ENCODE measurements at regions not wholly inside any gene's neighbourhood (a gene's known extent, or its start where the extent isn't known, plus 50 kb on each side); places are given as distances from the start of the nearest gene placed in this dataset.

DNA sequence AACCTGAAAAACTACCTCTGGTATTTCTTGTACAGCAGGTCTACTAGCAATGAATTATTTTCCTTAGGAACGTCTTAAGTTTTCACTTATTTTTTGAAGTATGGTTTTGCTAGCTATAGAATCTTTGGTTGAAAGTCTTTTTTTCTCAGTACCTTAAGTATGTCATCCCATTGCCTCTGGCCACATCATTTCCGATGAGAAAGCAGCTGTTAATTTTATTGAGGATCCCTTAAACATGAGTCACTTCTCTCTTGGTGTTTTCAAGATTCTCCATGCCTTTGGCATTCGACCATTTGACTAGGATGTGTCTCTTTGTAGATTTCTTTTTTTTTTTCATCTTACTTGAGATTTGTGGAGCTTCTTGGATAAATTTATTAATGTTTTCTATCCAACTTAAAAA lies 803.8 kb upstream of the AMOT start:
- WGBS (ENCODE audit: insufficient coverage, low coverage, missing lambda C conversion rate) = 4% methylated on average over 3 of the region's 3 CpGs
- no peak for FAIRE-seq
- BruUV-seq (replicated peaks) = no TSS peak

DNA sequence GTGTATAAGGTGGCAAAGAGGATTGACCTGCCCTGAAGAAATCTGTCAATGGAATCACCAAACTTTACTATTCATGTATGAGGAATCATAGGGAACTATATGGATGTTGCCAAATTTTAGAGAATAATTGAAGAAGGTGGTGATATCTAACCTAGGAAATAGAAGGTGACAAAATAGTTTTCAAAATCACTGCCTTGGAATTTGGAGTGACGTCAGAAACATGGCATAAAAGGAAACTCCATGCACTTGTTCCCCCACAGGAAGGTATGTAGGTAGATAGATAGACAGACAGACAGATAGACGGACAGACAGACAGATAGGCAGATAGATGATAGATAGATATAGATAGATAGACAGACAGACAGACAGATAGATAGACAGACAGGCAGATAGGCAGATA lies 793.9 kb upstream of the AMOT start:
- H3K27me3 ChIP-seq (ENCODE audit: control insufficient read depth in 2 of 2, insufficient read depth in 2 of 2, low read length in 2 of 2) = no peaks in the 10 kb centered on the region
- no peak overlapping the region for H3K27ac ChIP-seq (ENCODE audit: extremely low read depth, low read depth, low read length)
- H4K20me1 ChIP-seq (replicated peaks; ENCODE audit: control insufficient read depth, insufficient read depth, low read length) = no peaks in the 10 kb centered on the region
- H2AFZ ChIP-seq (ENCODE audit: low read depth, low read length) = no peak overlapping the region
- intact Hi-C loops (cut with micrococcal nuclease) = no loop called here
- H3K4me1 ChIP-seq (replicated peaks in 1 of 2; ENCODE audit: control insufficient read depth in 2 of 2, insufficient read depth in 2 of 2, low read length in 2 of 2) = no peaks in the 10 kb centered on the region
- H3K4me2 ChIP-seq (ENCODE audit: insufficient read depth, low read length) = no peak overlapping the region
- H3K9me1 ChIP-seq (ENCODE audit: control insufficient read depth, insufficient read depth, low read length) = no peaks in the 10 kb centered on the region
- ATAC-seq (no peak), FAIRE-seq (no peak), DNase-seq (ENCODE audit: extremely low read depth in 1 of 4, low spot score in 3 of 4) (no peak)
- H3K79me2 ChIP-seq (ENCODE audit: control insufficient read depth, insufficient read depth, low read length) = no peaks in the 10 kb centered on the region
- no TSS peak for BruUV-seq (replicated peaks)
- no peak overlapping the region for H3K4me3 ChIP-seq
- no peaks in the 10 kb centered on the region for H3K9me3 ChIP-seq (replicated peaks; ENCODE audit: control insufficient read depth, insufficient read depth, low read depth, low read length)
- no peaks in the 10 kb centered on the region for H3K36me3 ChIP-seq (ENCODE audit: control insufficient read depth, insufficient read depth, low read length)
- POLR2A ChIA-PET = no interaction called here
- no peak overlapping the region for H3K9ac ChIP-seq (ENCODE audit: insufficient read depth in 1 of 2, low read depth in 2 of 2, low read length in 2 of 2)
- CTCF ChIA-PET (ENCODE audit: low intra/inter-chr PET ratio) = no interaction called here
- WGBS (ENCODE audit: insufficient coverage, low coverage, missing lambda C conversion rate) = 0% methylated on average over 2 of the region's 2 CpGs
- in situ Hi-C loops (cut with MboI) = no loop called here
- TF ChIP-seq, protein P1, sequence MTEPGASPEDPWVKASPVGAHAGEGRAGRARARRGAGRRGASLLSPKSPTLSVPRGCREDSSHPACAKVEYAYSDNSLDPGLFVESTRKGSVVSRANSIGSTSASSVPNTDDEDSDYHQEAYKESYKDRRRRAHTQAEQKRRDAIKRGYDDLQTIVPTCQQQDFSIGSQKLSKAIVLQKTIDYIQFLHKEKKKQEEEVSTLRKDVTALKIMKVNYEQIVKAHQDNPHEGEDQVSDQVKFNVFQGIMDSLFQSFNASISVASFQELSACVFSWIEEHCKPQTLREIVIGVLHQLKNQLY (CRISPR knock-in tag; conservative IDR thresholded peaks at IDR 0.05) = no peak
- TF ChIP-seq SMARCA5 (IDR thresholded peaks at IDR 0.05) (no peak), KAT7 (CRISPR knock-in tag; IDR thresholded peaks at IDR 0.05; ENCODE audit: borderline replicate concordance) (no peak), GABPB1 (CRISPR knock-in tag; IDR thresholded peaks at IDR 0.05) (no peak)
- TF ChIP-seq, protein P2, sequence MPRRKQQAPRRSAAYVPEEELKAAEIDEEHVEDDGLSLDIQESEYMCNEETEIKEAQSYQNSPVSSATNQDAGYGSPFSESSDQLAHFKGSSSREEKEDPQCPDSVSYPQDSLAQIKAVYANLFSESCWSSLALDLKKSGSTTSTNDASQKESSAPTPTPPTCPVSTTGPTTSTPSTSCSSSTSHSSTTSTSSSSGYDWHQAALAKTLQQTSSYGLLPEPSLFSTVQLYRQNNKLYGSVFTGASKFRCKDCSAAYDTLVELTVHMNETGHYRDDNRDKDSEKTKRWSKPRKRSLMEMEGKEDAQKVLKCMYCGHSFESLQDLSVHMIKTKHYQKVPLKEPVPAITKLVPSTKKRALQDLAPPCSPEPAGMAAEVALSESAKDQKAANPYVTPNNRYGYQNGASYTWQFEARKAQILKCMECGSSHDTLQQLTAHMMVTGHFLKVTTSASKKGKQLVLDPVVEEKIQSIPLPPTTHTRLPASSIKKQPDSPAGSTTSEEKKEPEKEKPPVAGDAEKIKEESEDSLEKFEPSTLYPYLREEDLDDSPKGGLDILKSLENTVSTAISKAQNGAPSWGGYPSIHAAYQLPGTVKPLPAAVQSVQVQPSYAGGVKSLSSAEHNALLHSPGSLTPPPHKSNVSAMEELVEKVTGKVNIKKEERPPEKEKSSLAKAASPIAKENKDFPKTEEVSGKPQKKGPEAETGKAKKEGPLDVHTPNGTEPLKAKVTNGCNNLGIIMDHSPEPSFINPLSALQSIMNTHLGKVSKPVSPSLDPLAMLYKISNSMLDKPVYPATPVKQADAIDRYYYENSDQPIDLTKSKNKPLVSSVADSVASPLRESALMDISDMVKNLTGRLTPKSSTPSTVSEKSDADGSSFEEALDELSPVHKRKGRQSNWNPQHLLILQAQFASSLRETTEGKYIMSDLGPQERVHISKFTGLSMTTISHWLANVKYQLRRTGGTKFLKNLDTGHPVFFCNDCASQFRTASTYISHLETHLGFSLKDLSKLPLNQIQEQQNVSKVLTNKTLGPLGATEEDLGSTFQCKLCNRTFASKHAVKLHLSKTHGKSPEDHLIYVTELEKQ (CRISPR knock-in tag; IDR thresholded peaks at IDR 0.05) = no peak

More for the DNA sequence above, 803.8 kb upstream of the AMOT start:
- ChIA-PET POLR2A (no interaction called here), CTCF (ENCODE audit: low intra/inter-chr PET ratio) (no interaction called here)
- H3K27me3 ChIP-seq (ENCODE audit: control insufficient read depth in 2 of 2, insufficient read depth in 2 of 2, low read length in 2 of 2) = no peaks in the 10 kb centered on the region
- no peak overlapping the region for H3K4me3 ChIP-seq
- no peaks in the 10 kb centered on the region for H3K9me1 ChIP-seq (ENCODE audit: control insufficient read depth, insufficient read depth, low read length)
- in situ Hi-C loops (cut with MboI) (no loop called here), intact Hi-C loops (cut with micrococcal nuclease) (no loop called here)
- no peaks in the 10 kb centered on the region for H3K4me1 ChIP-seq (replicated peaks in 1 of 2; ENCODE audit: control insufficient read depth in 2 of 2, insufficient read depth in 2 of 2, low read length in 2 of 2)
- TF ChIP-seq MCM5 (IDR thresholded peaks at IDR 0.05; ENCODE audit: low read depth) = no peak
- no peak overlapping the region for H3K9ac ChIP-seq (ENCODE audit: insufficient read depth in 1 of 2, low read depth in 2 of 2, low read length in 2 of 2)
- DNase-seq (ENCODE audit: extremely low read depth in 1 of 4, low spot score in 3 of 4) (no peak), ATAC-seq (no peak)
- H3K27ac ChIP-seq (ENCODE audit: extremely low read depth, low read depth, low read length) = no peak overlapping the region
- H4K20me1 ChIP-seq (replicated peaks; ENCODE audit: control insufficient read depth, insufficient read depth, low read length) = no peaks in the 10 kb centered on the region
- H3K79me2 ChIP-seq (ENCODE audit: control insufficient read depth, insufficient read depth, low read length) = no peaks in the 10 kb centered on the region
- no peak overlapping the region for H3K4me2 ChIP-seq (ENCODE audit: insufficient read depth, low read length)
- H3K36me3 ChIP-seq (ENCODE audit: control insufficient read depth, insufficient read depth, low read length) = no peaks in the 10 kb centered on the region
- H2AFZ ChIP-seq (ENCODE audit: low read depth, low read length) = no peak overlapping the region
- H3K9me3 ChIP-seq (replicated peaks; ENCODE audit: control insufficient read depth, insufficient read depth, low read depth, low read length) = no peaks in the 10 kb centered on the region

Measured in K562 (cell line).